GM21423 (cell line): ENCODE measurements at regions not wholly inside any gene's neighbourhood (a gene's known extent, or its start where the extent isn't known, plus 50 kb on each side); places are given as distances from the start of the nearest gene placed in this dataset.

Source experiments
- ATAC-seq: cut with Tn5 transposase; IDR thresholded peaks from one replicate; pipeline ENCODE4 v1.9.1; 2021; ENCODE audit warnings: mild to moderate bottlenecking, moderate library complexity; ENCODE audit not compliant: unreplicated experiment

- no peak for ATAC-seq
Observed at GRCh38 chr2:177141866-177142265, 70.7 kb upstream of the HNRNPA3 start.

GRCh38 chr2:177143444-177143843, 69.2 kb upstream of the HNRNPA3 start:
- ATAC-seq, result no peak

GRCh38 chr2:177147093-177147694, 65.4 kb upstream of the HNRNPA3 start:
- peak; percentile 51 for ATAC-seq

- ATAC-seq, result no peak
Observed at GRCh38 chr2:177147834-177148445, 64.7 kb upstream of the HNRNPA3 start.

GRCh38 chr2:177148477-177149154, 64.0 kb upstream of the HNRNPA3 start:
- ATAC-seq, result peak; percentile 86

GRCh38 chr2:177149155-177149503, 63.5 kb upstream of the HNRNPA3 start:
- ATAC-seq, result no peak

GRCh38 chr2:177153805-177154204, 58.8 kb upstream of the HNRNPA3 start:
- ATAC-seq, result no peak

- no peak for ATAC-seq
Observed at GRCh38 chr2:177154809-177155208, 57.8 kb upstream of the HNRNPA3 start.

GRCh38 chr2:177155631-177156030, 57.0 kb upstream of the HNRNPA3 start:
- ATAC-seq, result no peak

- no peak for ATAC-seq
Observed at GRCh38 chr2:177161741-177162460, 50.7 kb upstream of the HNRNPA3 start.
